IPS-18a (cell line): ENCODE measurements at regions not wholly inside any gene's neighbourhood (a gene's known extent, or its start where the extent isn't known, plus 50 kb on each side); places are given as distances from the start of the nearest gene placed in this dataset.

Source experiments
- H3K27ac ChIP-seq: one replicate; pipeline ENCODE4 v1.5.1; 2013; ENCODE audit warnings: low read length
- H3K27me3 ChIP-seq: one replicate; pipeline ENCODE4 v1.6.1; 2013; ENCODE audit warnings: mild to moderate bottlenecking, low read length; ENCODE audit not compliant: control insufficient read depth, insufficient read depth
- H3K36me3 ChIP-seq: one replicate; pipeline ENCODE4 v1.6.1; 2013; ENCODE audit warnings: low read depth, low read length; ENCODE audit not compliant: control insufficient read depth
- H3K4me1 ChIP-seq: one replicate; pipeline ENCODE4 v1.6.1; 2013; ENCODE audit warnings: low read depth, low read length; ENCODE audit not compliant: control insufficient read depth
- H3K4me3 ChIP-seq: one replicate; pipeline ENCODE4 v1.5.1; 2013; ENCODE audit warnings: low read length
- H3K9ac ChIP-seq: one replicate; pipeline ENCODE4 v1.6.1; 2013; ENCODE audit warnings: mild to moderate bottlenecking, low read length, moderate library complexity
- H3K9me3 ChIP-seq: one replicate; pipeline ENCODE4 v1.6.1; 2013; ENCODE audit warnings: low read depth, low read length; ENCODE audit not compliant: control insufficient read depth

- Histone ChIP-seq H3K4me1 (peaks cover 15% of the 10 kb centered on the region), H3K27ac (no peak overlapping the region), H3K36me3 (no peaks in the 10 kb centered on the region), H3K4me3 (no peak overlapping the region), H3K9me3 (peaks cover under 1% of the 10 kb centered on the region), H3K27me3 (no peaks in the 10 kb centered on the region), H3K9ac (no peak overlapping the region)
Observed at GRCh38 chr4:124481123-124481522, 231.4 kb downstream of the ANKRD50 start.

- H3K4me3 ChIP-seq: no peak overlapping the region
- H3K9me3 ChIP-seq: peaks cover 8% of the 10 kb centered on the region
- no peaks in the 10 kb centered on the region for H3K36me3 ChIP-seq
- H3K4me1 ChIP-seq: peaks cover 15% of the 10 kb centered on the region
- H3K27ac ChIP-seq: no peak overlapping the region
- no peak overlapping the region for H3K9ac ChIP-seq
- no peaks in the 10 kb centered on the region for H3K27me3 ChIP-seq
Observed at GRCh38 chr4:124483048-124483906, 229.3 kb downstream of the ANKRD50 start.

- Histone ChIP-seq H3K4me3 (no peak overlapping the region), H3K27me3 (no peaks in the 10 kb centered on the region), H3K27ac (no peak overlapping the region), H3K9ac (no peak overlapping the region), H3K4me1 (peaks cover 15% of the 10 kb centered on the region), H3K9me3 (peaks cover 8% of the 10 kb centered on the region), H3K36me3 (no peaks in the 10 kb centered on the region)
Observed at GRCh38 chr4:124484008-124484407, 228.5 kb downstream of the ANKRD50 start.

- Histone ChIP-seq H3K9ac (no peak overlapping the region), H3K27me3 (no peaks in the 10 kb centered on the region), H3K36me3 (no peaks in the 10 kb centered on the region), H3K27ac (no peak overlapping the region), H3K4me1 (peaks cover 15% of the 10 kb centered on the region), H3K4me3 (no peak overlapping the region), H3K9me3 (peaks cover 8% of the 10 kb centered on the region)
Observed at GRCh38 chr4:124484940-124485339, 227.6 kb downstream of the ANKRD50 start.

GRCh38 chr4:124486423-124486822 lies 226.1 kb downstream of the ANKRD50 start:
- Histone ChIP-seq H3K4me1 (peaks cover 15% of the 10 kb centered on the region), H3K36me3 (no peaks in the 10 kb centered on the region), H3K27ac (no peak overlapping the region), H3K9ac (no peak overlapping the region), H3K4me3 (no peak overlapping the region), H3K9me3 (peaks cover 8% of the 10 kb centered on the region), H3K27me3 (no peaks in the 10 kb centered on the region)

- Histone ChIP-seq H3K4me3 (no peak overlapping the region), H3K4me1 (peaks cover 12% of the 10 kb centered on the region), H3K9me3 (peaks cover 8% of the 10 kb centered on the region), H3K36me3 (no peaks in the 10 kb centered on the region), H3K9ac (no peak overlapping the region), H3K27me3 (no peaks in the 10 kb centered on the region), H3K27ac (no peak overlapping the region)
Observed at GRCh38 chr4:124487651-124488050, 224.9 kb downstream of the ANKRD50 start.

- Histone ChIP-seq H3K4me1 (no peaks in the 10 kb centered on the region), H3K27ac (no peak overlapping the region), H3K9me3 (peaks cover 3% of the 10 kb centered on the region), H3K36me3 (no peaks in the 10 kb centered on the region), H3K27me3 (no peaks in the 10 kb centered on the region), H3K4me3 (no peak overlapping the region), H3K9ac (no peak overlapping the region)
Observed at GRCh38 chr4:124491361-124492145, 221.0 kb downstream of the ANKRD50 start.

GRCh38 chr4:124499261-124499660 lies 213.3 kb downstream of the ANKRD50 start:
- H3K9me3 ChIP-seq: no peaks in the 10 kb centered on the region
- no peaks in the 10 kb centered on the region for H3K27me3 ChIP-seq
- H3K27ac ChIP-seq: no peak overlapping the region
- H3K4me1 ChIP-seq: peaks cover 3% of the 10 kb centered on the region
- no peak overlapping the region for H3K4me3 ChIP-seq
- H3K9ac ChIP-seq: no peak overlapping the region
- H3K36me3 ChIP-seq: no peaks in the 10 kb centered on the region

GRCh38 chr4:124501576-124501975 lies 211.0 kb downstream of the ANKRD50 start:
- no peaks in the 10 kb centered on the region for H3K9me3 ChIP-seq
- H3K36me3 ChIP-seq: no peaks in the 10 kb centered on the region
- H3K27me3 ChIP-seq: no peaks in the 10 kb centered on the region
- no peak overlapping the region for H3K27ac ChIP-seq
- H3K4me1 ChIP-seq: peaks cover 3% of the 10 kb centered on the region
- no peak overlapping the region for H3K9ac ChIP-seq
- no peak overlapping the region for H3K4me3 ChIP-seq

- no peaks in the 10 kb centered on the region for H3K27me3 ChIP-seq
- H3K9ac ChIP-seq: no peak overlapping the region
- no peaks in the 10 kb centered on the region for H3K9me3 ChIP-seq
- H3K4me3 ChIP-seq: no peak overlapping the region
- H3K4me1 ChIP-seq: no peaks in the 10 kb centered on the region
- H3K36me3 ChIP-seq: no peaks in the 10 kb centered on the region
- no peak overlapping the region for H3K27ac ChIP-seq
Observed at GRCh38 chr4:124504431-124504830, 208.1 kb downstream of the ANKRD50 start.

GRCh38 chr4:124505211-124505610 lies 207.3 kb downstream of the ANKRD50 start:
- Histone ChIP-seq H3K27ac (no peak overlapping the region), H3K4me3 (no peak overlapping the region), H3K27me3 (no peaks in the 10 kb centered on the region), H3K9ac (no peak overlapping the region), H3K4me1 (no peaks in the 10 kb centered on the region), H3K9me3 (no peaks in the 10 kb centered on the region), H3K36me3 (no peaks in the 10 kb centered on the region)
